ENCODE measurements at regions not wholly inside any gene's neighbourhood (a gene's known extent, or its start where the extent isn't known, plus 50 kb on each side); places are given as distances from the start of the nearest gene placed in this dataset.

DNA sequence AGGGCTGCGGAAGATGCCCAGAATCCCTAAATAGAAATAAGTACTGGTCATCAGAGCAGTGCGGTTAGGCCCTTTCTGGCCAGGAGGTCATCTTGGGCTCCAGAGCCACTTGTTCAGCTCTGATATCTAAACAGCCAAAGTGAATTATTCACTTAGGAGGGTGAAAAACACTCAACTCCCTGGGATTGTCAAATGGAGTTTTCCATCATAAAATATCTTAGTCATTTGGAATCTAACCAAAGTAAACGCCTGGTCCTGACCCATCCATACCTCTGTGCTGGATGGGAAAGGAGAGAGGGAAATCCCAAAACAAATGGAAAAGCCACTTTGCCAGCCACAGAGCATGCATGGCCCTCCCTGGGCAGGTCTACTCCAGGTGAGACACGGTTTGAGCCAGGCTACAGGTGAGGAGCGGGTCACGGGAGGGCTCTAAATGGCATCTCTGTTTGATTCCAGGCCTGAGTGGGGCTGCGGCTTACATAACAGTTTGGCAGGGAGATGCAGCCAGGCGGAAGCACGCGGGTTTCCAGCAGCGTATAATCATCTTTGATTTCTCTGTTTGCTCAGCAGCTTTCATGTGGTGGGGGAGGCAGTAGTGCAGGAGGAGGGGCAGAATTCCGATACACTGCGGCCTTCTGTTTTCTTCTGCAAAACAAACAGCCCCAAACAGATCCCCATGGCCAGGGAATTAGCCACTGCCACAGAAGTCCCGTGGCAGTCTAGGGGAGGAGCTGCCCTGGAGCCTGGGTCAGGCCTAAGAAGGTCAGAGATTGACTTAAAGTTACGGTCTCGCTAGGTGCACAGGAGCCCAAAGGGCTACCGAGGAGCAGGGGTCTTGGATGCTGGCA lies 59.1 kb upstream of the ZNF648 start (continued):
- TF ChIP-seq, protein P1, sequence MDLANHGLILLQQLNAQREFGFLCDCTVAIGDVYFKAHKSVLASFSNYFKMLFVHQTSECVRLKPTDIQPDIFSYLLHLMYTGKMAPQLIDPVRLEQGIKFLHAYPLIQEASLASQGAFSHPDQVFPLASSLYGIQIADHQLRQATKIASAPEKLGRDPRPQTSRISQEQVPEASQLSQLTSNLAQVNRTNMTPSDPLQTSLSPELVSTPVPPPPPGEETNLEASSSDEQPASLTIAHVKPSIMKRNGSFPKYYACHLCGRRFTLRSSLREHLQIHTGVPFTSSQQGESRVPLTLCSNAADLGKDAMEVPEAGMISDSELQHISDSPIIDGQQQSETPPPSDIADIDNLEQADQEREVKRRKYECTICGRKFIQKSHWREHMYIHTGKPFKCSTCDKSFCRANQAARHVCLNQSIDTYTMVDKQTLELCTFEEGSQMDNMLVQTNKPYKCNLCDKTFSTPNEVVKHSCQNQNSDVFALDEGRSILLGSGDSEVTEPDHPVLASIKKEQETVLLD (CRISPR knock-in tag; IDR thresholded peaks at IDR 0.05; ENCODE audit: low read depth), result no peak
- TF ChIP-seq MAFG (CRISPR knock-in tag; IDR thresholded peaks at IDR 0.05) (no peak), ZNF34 (CRISPR knock-in tag; IDR thresholded peaks at IDR 0.05; ENCODE audit: borderline replicate concordance) (0 out of 2 replicates have a peak, but pooled peaks have one; percentile 74), NFRKB (IDR thresholded peaks at IDR 0.05) (no peak), ZNF350 (CRISPR knock-in tag; IDR thresholded peaks at IDR 0.05; ENCODE audit: borderline replicate concordance, low read depth) (peak; percentile 59; the same call in 1 of the 2 replicates), GTF3A (CRISPR knock-in tag; conservative IDR thresholded peaks at IDR 0.05) (no peak), FOXK2 (IDR thresholded peaks at IDR 0.05) (no peak)
- TF ChIP-seq, protein P2, sequence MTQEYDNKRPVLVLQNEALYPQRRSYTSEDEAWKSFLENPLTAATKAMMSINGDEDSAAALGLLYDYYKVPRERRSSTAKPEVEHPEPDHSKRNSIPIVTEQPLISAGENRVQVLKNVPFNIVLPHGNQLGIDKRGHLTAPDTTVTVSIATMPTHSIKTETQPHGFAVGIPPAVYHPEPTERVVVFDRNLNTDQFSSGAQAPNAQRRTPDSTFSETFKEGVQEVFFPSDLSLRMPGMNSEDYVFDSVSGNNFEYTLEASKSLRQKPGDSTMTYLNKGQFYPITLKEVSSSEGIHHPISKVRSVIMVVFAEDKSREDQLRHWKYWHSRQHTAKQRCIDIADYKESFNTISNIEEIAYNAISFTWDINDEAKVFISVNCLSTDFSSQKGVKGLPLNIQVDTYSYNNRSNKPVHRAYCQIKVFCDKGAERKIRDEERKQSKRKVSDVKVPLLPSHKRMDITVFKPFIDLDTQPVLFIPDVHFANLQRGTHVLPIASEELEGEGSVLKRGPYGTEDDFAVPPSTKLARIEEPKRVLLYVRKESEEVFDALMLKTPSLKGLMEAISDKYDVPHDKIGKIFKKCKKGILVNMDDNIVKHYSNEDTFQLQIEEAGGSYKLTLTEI (CRISPR knock-in tag; conservative IDR thresholded peaks at IDR 0.05), result no peak
- TF ChIP-seq, protein P3, sequence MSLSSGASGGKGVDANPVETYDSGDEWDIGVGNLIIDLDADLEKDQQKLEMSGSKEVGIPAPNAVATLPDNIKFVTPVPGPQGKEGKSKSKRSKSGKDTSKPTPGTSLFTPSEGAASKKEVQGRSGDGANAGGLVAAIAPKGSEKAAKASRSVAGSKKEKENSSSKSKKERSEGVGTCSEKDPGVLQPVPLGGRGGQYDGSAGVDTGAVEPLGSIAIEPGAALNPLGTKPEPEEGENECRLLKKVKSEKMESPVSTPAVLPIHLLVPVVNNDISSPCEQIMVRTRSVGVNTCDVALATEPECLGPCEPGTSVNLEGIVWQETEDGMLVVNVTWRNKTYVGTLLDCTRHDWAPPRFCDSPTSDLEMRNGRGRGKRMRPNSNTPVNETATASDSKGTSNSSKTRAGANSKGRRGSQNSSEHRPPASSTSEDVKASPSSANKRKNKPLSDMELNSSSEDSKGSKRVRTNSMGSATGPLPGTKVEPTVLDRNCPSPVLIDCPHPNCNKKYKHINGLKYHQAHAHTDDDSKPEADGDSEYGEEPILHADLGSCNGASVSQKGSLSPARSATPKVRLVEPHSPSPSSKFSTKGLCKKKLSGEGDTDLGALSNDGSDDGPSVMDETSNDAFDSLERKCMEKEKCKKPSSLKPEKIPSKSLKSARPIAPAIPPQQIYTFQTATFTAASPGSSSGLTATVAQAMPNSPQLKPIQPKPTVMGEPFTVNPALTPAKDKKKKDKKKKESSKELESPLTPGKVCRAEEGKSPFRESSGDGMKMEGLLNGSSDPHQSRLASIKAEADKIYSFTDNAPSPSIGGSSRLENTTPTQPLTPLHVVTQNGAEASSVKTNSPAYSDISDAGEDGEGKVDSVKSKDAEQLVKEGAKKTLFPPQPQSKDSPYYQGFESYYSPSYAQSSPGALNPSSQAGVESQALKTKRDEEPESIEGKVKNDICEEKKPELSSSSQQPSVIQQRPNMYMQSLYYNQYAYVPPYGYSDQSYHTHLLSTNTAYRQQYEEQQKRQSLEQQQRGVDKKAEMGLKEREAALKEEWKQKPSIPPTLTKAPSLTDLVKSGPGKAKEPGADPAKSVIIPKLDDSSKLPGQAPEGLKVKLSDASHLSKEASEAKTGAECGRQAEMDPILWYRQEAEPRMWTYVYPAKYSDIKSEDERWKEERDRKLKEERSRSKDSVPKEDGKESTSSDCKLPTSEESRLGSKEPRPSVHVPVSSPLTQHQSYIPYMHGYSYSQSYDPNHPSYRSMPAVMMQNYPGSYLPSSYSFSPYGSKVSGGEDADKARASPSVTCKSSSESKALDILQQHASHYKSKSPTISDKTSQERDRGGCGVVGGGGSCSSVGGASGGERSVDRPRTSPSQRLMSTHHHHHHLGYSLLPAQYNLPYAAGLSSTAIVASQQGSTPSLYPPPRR (CRISPR knock-in tag; IDR thresholded peaks at IDR 0.05; ENCODE audit: borderline replicate concordance), result peak; percentile 93
- TF ChIP-seq, protein P4, sequence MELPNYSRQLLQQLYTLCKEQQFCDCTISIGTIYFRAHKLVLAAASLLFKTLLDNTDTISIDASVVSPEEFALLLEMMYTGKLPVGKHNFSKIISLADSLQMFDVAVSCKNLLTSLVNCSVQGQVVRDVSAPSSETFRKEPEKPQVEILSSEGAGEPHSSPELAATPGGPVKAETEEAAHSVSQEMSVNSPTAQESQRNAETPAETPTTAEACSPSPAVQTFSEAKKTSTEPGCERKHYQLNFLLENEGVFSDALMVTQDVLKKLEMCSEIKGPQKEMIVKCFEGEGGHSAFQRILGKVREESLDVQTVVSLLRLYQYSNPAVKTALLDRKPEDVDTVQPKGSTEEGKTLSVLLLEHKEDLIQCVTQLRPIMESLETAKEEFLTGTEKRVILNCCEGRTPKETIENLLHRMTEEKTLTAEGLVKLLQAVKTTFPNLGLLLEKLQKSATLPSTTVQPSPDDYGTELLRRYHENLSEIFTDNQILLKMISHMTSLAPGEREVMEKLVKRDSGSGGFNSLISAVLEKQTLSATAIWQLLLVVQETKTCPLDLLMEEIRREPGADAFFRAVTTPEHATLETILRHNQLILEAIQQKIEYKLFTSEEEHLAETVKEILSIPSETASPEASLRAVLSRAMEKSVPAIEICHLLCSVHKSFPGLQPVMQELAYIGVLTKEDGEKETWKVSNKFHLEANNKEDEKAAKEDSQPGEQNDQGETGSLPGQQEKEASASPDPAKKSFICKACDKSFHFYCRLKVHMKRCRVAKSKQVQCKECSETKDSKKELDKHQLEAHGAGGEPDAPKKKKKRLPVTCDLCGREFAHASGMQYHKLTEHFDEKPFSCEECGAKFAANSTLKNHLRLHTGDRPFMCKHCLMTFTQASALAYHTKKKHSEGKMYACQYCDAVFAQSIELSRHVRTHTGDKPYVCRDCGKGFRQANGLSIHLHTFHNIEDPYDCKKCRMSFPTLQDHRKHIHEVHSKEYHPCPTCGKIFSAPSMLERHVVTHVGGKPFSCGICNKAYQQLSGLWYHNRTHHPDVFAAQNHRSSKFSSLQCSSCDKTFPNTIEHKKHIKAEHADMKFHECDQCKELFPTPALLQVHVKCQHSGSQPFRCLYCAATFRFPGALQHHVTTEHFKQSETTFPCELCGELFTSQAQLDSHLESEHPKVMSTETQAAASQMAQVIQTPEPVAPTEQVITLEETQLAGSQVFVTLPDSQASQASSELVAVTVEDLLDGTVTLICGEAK (IDR thresholded peaks at IDR 0.05), result no peak
- TF ChIP-seq, protein P4 (CRISPR knock-in tag; IDR thresholded peaks at IDR 0.05), result peak; percentile 66; the same call in 1 of the 2 replicates
